HEK293 (cell line): ENCODE measurements at regions not wholly inside any gene's neighbourhood (a gene's known extent, or its start where the extent isn't known, plus 50 kb on each side); places are given as distances from the start of the nearest gene placed in this dataset.

Source experiments
- ATF2 ChIP-seq: fragments of 450-650 bp; formaldehyde crosslinking; IDR thresholded peaks from 2 replicates; pipeline ENCODE4 v1.5.1; 2016; ENCODE audit warnings: missing biosample characterization, missing genetic modification characterization, low read depth
- GLIS2 ChIP-seq: fragments of 450-650 bp; formaldehyde crosslinking; IDR thresholded peaks from 2 replicates; pipeline ENCODE4 v1.5.1; 2016; ENCODE audit warnings: missing biosample characterization, missing genetic modification characterization
- KLF8 ChIP-seq: fragments of 450-650 bp; formaldehyde crosslinking; IDR thresholded peaks from 2 replicates; pipeline ENCODE4 v1.5.1; 2016; ENCODE audit warnings: missing biosample characterization, missing genetic modification characterization
- OSR2 ChIP-seq: fragments of 450-650 bp; formaldehyde crosslinking; IDR thresholded peaks from 2 replicates; pipeline ENCODE4 v1.5.1; 2016; ENCODE audit warnings: missing biosample characterization, missing genetic modification characterization
- PRDM2 ChIP-seq: fragments of 450-650 bp; formaldehyde crosslinking; IDR thresholded peaks from 2 replicates; pipeline ENCODE4 v1.5.1; 2016; ENCODE audit warnings: missing biosample characterization, missing genetic modification characterization, borderline replicate concordance
- PRDM4 ChIP-seq: fragments of 450-650 bp; formaldehyde crosslinking; IDR thresholded peaks from 2 replicates; pipeline ENCODE4 v1.5.1; 2017; ENCODE audit warnings: missing biosample characterization, missing genetic modification characterization
- RBAK ChIP-seq: fragments of 450-650 bp; formaldehyde crosslinking; IDR thresholded peaks from 2 replicates; pipeline ENCODE4 v1.5.1; 2016; ENCODE audit warnings: missing biosample characterization, missing genetic modification characterization
- ZBTB21 ChIP-seq: fragments of 450-650 bp; formaldehyde crosslinking; IDR thresholded peaks from 2 replicates; pipeline ENCODE4 v1.5.1; 2017; ENCODE audit warnings: missing biosample characterization, missing genetic modification characterization
- ZFP3 ChIP-seq: fragments of 450-650 bp; formaldehyde crosslinking; IDR thresholded peaks from 2 replicates; pipeline ENCODE4 v1.5.1; 2016; ENCODE audit warnings: low read depth, missing biosample characterization, missing genetic modification characterization
- ZFP69B ChIP-seq: fragments of 450-650 bp; formaldehyde crosslinking; IDR thresholded peaks from 2 replicates; pipeline ENCODE4 v1.5.1; 2016; ENCODE audit warnings: missing biosample characterization, missing genetic modification characterization
- ZNF132 ChIP-seq: fragments of 450-650 bp; formaldehyde crosslinking; IDR thresholded peaks from 2 replicates; pipeline ENCODE4 v1.5.1; 2017; ENCODE audit warnings: missing biosample characterization, missing genetic modification characterization, borderline replicate concordance
- ZNF148 ChIP-seq: fragments of 450-650 bp; formaldehyde crosslinking; IDR thresholded peaks from 2 replicates; pipeline ENCODE4 v1.5.0; 2017; ENCODE audit warnings: missing biosample characterization, missing genetic modification characterization, borderline replicate concordance
- ZNF155 ChIP-seq: fragments of 450-650 bp; formaldehyde crosslinking; IDR thresholded peaks from 2 replicates; pipeline ENCODE4 v1.5.1; 2016; ENCODE audit warnings: missing biosample characterization, missing genetic modification characterization
- ZNF169 ChIP-seq: fragments of 450-650 bp; formaldehyde crosslinking; IDR thresholded peaks from 2 replicates; pipeline ENCODE4 v1.5.1; 2016; ENCODE audit warnings: missing biosample characterization, missing genetic modification characterization
- ZNF223 ChIP-seq: fragments of 450-650 bp; formaldehyde crosslinking; IDR thresholded peaks from 2 replicates; pipeline ENCODE4 v1.5.1; 2016; ENCODE audit warnings: missing biosample characterization, missing genetic modification characterization
- ZNF24 ChIP-seq: fragments of 450-650 bp; formaldehyde crosslinking; IDR thresholded peaks from 2 replicates; pipeline ENCODE4 v1.5.1; 2016; ENCODE audit warnings: missing biosample characterization, missing genetic modification characterization
- ZNF354C ChIP-seq: fragments of 450-650 bp; formaldehyde crosslinking; IDR thresholded peaks from 2 replicates; pipeline ENCODE4 v1.5.1; 2016; ENCODE audit warnings: missing biosample characterization, missing genetic modification characterization, low read depth, borderline replicate concordance
- ZNF391 ChIP-seq: fragments of 450-650 bp; formaldehyde crosslinking; IDR thresholded peaks from 2 replicates; pipeline ENCODE4 v1.5.1; 2016; ENCODE audit warnings: low read depth, missing biosample characterization, missing genetic modification characterization, borderline replicate concordance
- ZNF416 ChIP-seq: fragments of 450-650 bp; formaldehyde crosslinking; IDR thresholded peaks from 2 replicates; pipeline ENCODE4 v1.5.1; 2016; ENCODE audit warnings: missing biosample characterization, missing genetic modification characterization
- ZNF488 ChIP-seq: fragments of 450-650 bp; formaldehyde crosslinking; IDR thresholded peaks from 2 replicates; pipeline ENCODE4 v1.5.1; 2016; ENCODE audit warnings: missing biosample characterization, missing genetic modification characterization
- ZNF548 ChIP-seq: fragments of 450-650 bp; formaldehyde crosslinking; IDR thresholded peaks from 2 replicates; pipeline ENCODE4 v1.5.1; 2016; ENCODE audit warnings: missing biosample characterization, missing genetic modification characterization
- ZNF555 ChIP-seq: fragments of 450-650 bp; formaldehyde crosslinking; conservative IDR thresholded peaks from 2 replicates; pipeline ENCODE4 v1.5.1; 2017; ENCODE audit warnings: missing biosample characterization, mild to moderate bottlenecking, missing genetic modification characterization, inconsistent platforms
- ZNF621 ChIP-seq: fragments of 450-650 bp; formaldehyde crosslinking; IDR thresholded peaks from 2 replicates; pipeline ENCODE4 v1.5.1; 2017; ENCODE audit warnings: missing biosample characterization, missing genetic modification characterization
- ZNF624 ChIP-seq: fragments of 450-650 bp; formaldehyde crosslinking; IDR thresholded peaks from 2 replicates; pipeline ENCODE4 v1.5.1; 2017; ENCODE audit warnings: missing biosample characterization, missing genetic modification characterization
- ZNF654 ChIP-seq: fragments of 450-650 bp; formaldehyde crosslinking; IDR thresholded peaks from 2 replicates; pipeline ENCODE4 v1.5.1; 2016; ENCODE audit warnings: low read depth, missing biosample characterization, missing genetic modification characterization
- ZNF707 ChIP-seq: fragments of 450-650 bp; formaldehyde crosslinking; IDR thresholded peaks from 2 replicates; pipeline ENCODE4 v1.5.1; 2016; ENCODE audit warnings: missing biosample characterization, missing genetic modification characterization
- ZNF830 ChIP-seq: fragments of 450-650 bp; IDR thresholded peaks from 2 replicates; pipeline ENCODE4 v1.5.0; 2018; ENCODE audit warnings: missing biosample characterization, missing genetic modification characterization, low read depth, mild to moderate bottlenecking, moderate library complexity

- no peak for TF ChIP-seq ZNF148
- no peak for TF ChIP-seq ZNF169 (tag by site-specific recombination)
- TF ChIP-seq PRDM2 (tag by site-specific recombination) = no peak
- peak; percentile 19; the same call in 1 of the 2 replicates for TF ChIP-seq ZNF24 (tag by site-specific recombination)
- 0 out of 2 replicates have a peak, but pooled peaks have one; percentile 20 for TF ChIP-seq PRDM4 (tag by site-specific recombination)
- TF ChIP-seq ZNF132 (tag by site-specific recombination) = no peak
- TF ChIP-seq ZNF707 = no peak
- TF ChIP-seq ZNF354C (tag by site-specific recombination) = no peak
- TF ChIP-seq OSR2 (tag by site-specific recombination) = peak; percentile 52; the same call in 1 of the 2 replicates
- TF ChIP-seq ZBTB21 (tag by site-specific recombination) = no peak
- no peak for TF ChIP-seq ZNF654
- no peak for TF ChIP-seq KLF8
- no peak for TF ChIP-seq ZFP3 (tag by site-specific recombination)
- no peak for TF ChIP-seq ZNF555 (tag by site-specific recombination)
- no peak for TF ChIP-seq ATF2 (tag by site-specific recombination)
- no peak for TF ChIP-seq ZFP69B (tag by site-specific recombination)
- TF ChIP-seq ZNF155 = no peak
- TF ChIP-seq ZNF391 (tag by site-specific recombination) = peak; percentile 58
- no peak for TF ChIP-seq ZNF223 (tag by site-specific recombination)
- TF ChIP-seq RBAK (tag by site-specific recombination) = no peak
- no peak for TF ChIP-seq ZNF488 (tag by site-specific recombination)
- TF ChIP-seq ZNF416 (tag by site-specific recombination) = no peak
- TF ChIP-seq ZNF621 (tag by site-specific recombination) = no peak
- TF ChIP-seq ZNF830 = no peak
- no peak for TF ChIP-seq GLIS2 (tag by site-specific recombination)
- TF ChIP-seq ZNF624 (tag by site-specific recombination) = no peak
- TF ChIP-seq ZNF548 (tag by site-specific recombination) = no peak
Observed at GRCh38 chr1:58290685-58291372, 255.7 kb downstream of the OMA1 start (continued).
